Nephron (organoid): ENCODE measurements at regions not wholly inside any gene's neighbourhood (a gene's known extent, or its start where the extent isn't known, plus 50 kb on each side); places are given as distances from the start of the nearest gene placed in this dataset.

Experiments used
- H3K27ac Mint-ChIP-seq, 3 experiments: 2 replicates each; pipeline ENCODE4 v1.8.0; 2020; ENCODE audit warnings: mixed read lengths in 3 of 3, mild to moderate bottlenecking in 2 of 3, moderate library complexity in 1 of 3
- H3K27me3 Mint-ChIP-seq: 2 replicates; pipeline ENCODE4 v1.8.0; 2021; ENCODE audit warnings: low read depth, mild to moderate bottlenecking, moderate library complexity, mixed read lengths
- H3K36me3 Mint-ChIP-seq: 2 replicates; pipeline ENCODE4 v1.8.0; 2020; ENCODE audit warnings: low read depth, mixed read lengths
- H3K4me1 Mint-ChIP-seq: 2 replicates; pipeline ENCODE4 v1.8.0; 2020; ENCODE audit warnings: mixed read lengths
- H3K4me3 Mint-ChIP-seq, 3 experiments: 2 replicates each; pipeline ENCODE4 v1.8.0; 2020; ENCODE audit warnings: mild to moderate bottlenecking in 3 of 3, mixed read lengths in 3 of 3, moderate library complexity in 2 of 3
- H3K9me3 Mint-ChIP-seq: 2 replicates; pipeline ENCODE4 v1.8.0; 2020; ENCODE audit warnings: mixed read lengths
- CTCF ChIP-seq, 3 experiments: fragments of 200-600 bp; sonication (generic); IDR thresholded peaks; one replicate each; pipeline ENCODE4 v1.5.0; 2021; ENCODE audit warnings: antibody characterized with exemption in 3 of 3; ENCODE audit not compliant: unreplicated experiment in 3 of 3

- Mint-ChIP-seq H3K27me3 (no peaks in the 10 kb centered on the region), H3K36me3 (no peaks in the 10 kb centered on the region), H3K4me3 (no peak overlapping the region), H3K4me1 (no peaks in the 10 kb centered on the region), H3K9me3 (peaks cover 18% of the 10 kb centered on the region), H3K27ac (peak overlapping the region; percentile 24 to 67 (median 42))
- TF ChIP-seq CTCF (IDR thresholded peaks at IDR 0.05; ENCODE audit: unreplicated experiment in 3 of 3), result no peak
These were observed 276.9 kb upstream of the IL12A start for GRCh38 chr3:159711560-159712333.

GRCh38 chr3:159721324-159721723, 267.3 kb upstream of the IL12A start:
- Mint-ChIP-seq H3K36me3 (no peaks in the 10 kb centered on the region), H3K4me3 (no peak overlapping the region), H3K9me3 (peaks cover 2% of the 10 kb centered on the region), H3K27me3 (no peaks in the 10 kb centered on the region), H3K27ac (no peak overlapping the region), H3K4me1 (no peaks in the 10 kb centered on the region)
- no peak for TF ChIP-seq CTCF (IDR thresholded peaks at IDR 0.05; ENCODE audit: unreplicated experiment in 3 of 3)

GRCh38 chr3:159723295-159723694, 265.3 kb upstream of the IL12A start:
- no peak for TF ChIP-seq CTCF (IDR thresholded peaks at IDR 0.05; ENCODE audit: unreplicated experiment in 3 of 3)
- Mint-ChIP-seq H3K9me3 (no peaks in the 10 kb centered on the region), H3K4me1 (no peaks in the 10 kb centered on the region), H3K4me3 (no peak overlapping the region), H3K36me3 (no peaks in the 10 kb centered on the region), H3K27me3 (no peaks in the 10 kb centered on the region), H3K27ac (no peak overlapping the region)

- Mint-ChIP-seq H3K27me3 (no peaks in the 10 kb centered on the region), H3K27ac (no peak overlapping the region), H3K4me1 (no peaks in the 10 kb centered on the region), H3K36me3 (no peaks in the 10 kb centered on the region), H3K4me3 (no peak overlapping the region), H3K9me3 (no peaks in the 10 kb centered on the region)
- TF ChIP-seq CTCF (IDR thresholded peaks at IDR 0.05; ENCODE audit: unreplicated experiment in 3 of 3), result no peak
These were observed 264.0 kb upstream of the IL12A start for GRCh38 chr3:159724627-159725026.

- H3K36me3 Mint-ChIP-seq, result no peaks in the 10 kb centered on the region
- H3K4me1 Mint-ChIP-seq, result peaks cover 7% of the 10 kb centered on the region
These were observed 262.2 kb upstream of the IL12A start for GRCh38 chr3:159726231-159726964.

More at GRCh38 chr3:159726231-159726964, 262.2 kb upstream of the IL12A start:
- Mint-ChIP-seq H3K9me3 (no peaks in the 10 kb centered on the region), H3K4me3 (no peak overlapping the region), H3K27ac (no peak overlapping the region), H3K27me3 (no peaks in the 10 kb centered on the region)
- no peak for TF ChIP-seq CTCF (IDR thresholded peaks at IDR 0.05; ENCODE audit: unreplicated experiment in 3 of 3)
